ENCODE measurements at regions not wholly inside any gene's neighbourhood (a gene's known extent, or its start where the extent isn't known, plus 50 kb on each side); places are given as distances from the start of the nearest gene placed in this dataset.

- Histone ChIP-seq H3K4me1 (replicated peaks; ENCODE audit: insufficient read depth) (peaks cover 52% of the 10 kb centered on the region), H3K27me3 (ENCODE audit: insufficient read depth, low read depth) (no peaks in the 10 kb centered on the region), H3K9me2 (ENCODE audit: insufficient read depth) (no peaks in the 10 kb centered on the region), H3K4me2 (no peak overlapping the region), H3F3A (ENCODE audit: insufficient read depth, low read depth) (peaks cover 25% of the 10 kb centered on the region; the same call in 1 of the 2 replicates), H2AFZ (no peak overlapping the region), H3K9me3 (ENCODE audit: insufficient read depth, low read depth) (peaks cover 18% of the 10 kb centered on the region), H4K20me1 (ENCODE audit: insufficient read depth) (no peaks in the 10 kb centered on the region), H3K27ac (no peak overlapping the region), H3K36me3 (ENCODE audit: low read depth) (no peaks in the 10 kb centered on the region; the same call in 1 of the 2 replicates), H3K79me2 (ENCODE audit: low read depth) (no peaks in the 10 kb centered on the region), H3K4me3 (no peak overlapping the region)
- intact Hi-C loops (cut with micrococcal nuclease; ENCODE audit: unreplicated experiment): loop anchor here (2.0 to 10.0 kb wide), 4 partner anchors 317 to 1763 kb away; partner anchors contain the start of genes KMT2E and PNPLA8
- no TSS peak for BruUV-seq (replicated peaks)
- no peak for TF ChIP-seq CTCF (conservative IDR thresholded peaks at IDR 0.05)
- ChIA-PET POLR2A (ENCODE audit: unreplicated experiment) (no interaction called here), CTCF (interaction anchor here (1.3 kb wide), 1 partner anchor 601 kb away, joined by 4 read pairs; no protein-coding TSS in a partner anchor)
- DNase-seq: no peak
Measured at GRCh38 chr7:106777674-106778299, 87.3 kb upstream of the PIK3CG start.

GRCh38 chr7:106778656-106779250, 86.3 kb upstream of the PIK3CG start:
- no peak overlapping the region for H2AFZ ChIP-seq
- no peak overlapping the region for H3K4me2 ChIP-seq
- no peaks in the 10 kb centered on the region; the same call in 1 of the 2 replicates for H3K36me3 ChIP-seq (ENCODE audit: low read depth)
- intact Hi-C loops (cut with micrococcal nuclease; ENCODE audit: unreplicated experiment): loop anchor here (2.0 to 10.0 kb wide), 4 partner anchors 318 to 1764 kb away; partner anchors contain the start of genes KMT2E and PNPLA8
- H3K9me2 ChIP-seq (ENCODE audit: insufficient read depth): no peaks in the 10 kb centered on the region
- H3K9me3 ChIP-seq (ENCODE audit: insufficient read depth, low read depth): peaks cover 12% of the 10 kb centered on the region
- no peaks in the 10 kb centered on the region for H4K20me1 ChIP-seq (ENCODE audit: insufficient read depth)
- TF ChIP-seq EZH2 (IDR thresholded peaks at IDR 0.05; ENCODE audit: low read depth): no peak
- TF ChIP-seq CTCF (conservative IDR thresholded peaks at IDR 0.05): no peak
- H3K4me3 ChIP-seq: no peak overlapping the region
- peak overlapping the region; percentile 70 for H3K27ac ChIP-seq
- H3K79me2 ChIP-seq (ENCODE audit: low read depth): no peaks in the 10 kb centered on the region
- no peaks in the 10 kb centered on the region for H3K27me3 ChIP-seq (ENCODE audit: insufficient read depth, low read depth)
- peaks cover 25% of the 10 kb centered on the region; the same call in 1 of the 2 replicates for H3F3A ChIP-seq (ENCODE audit: insufficient read depth, low read depth)
- CTCF ChIA-PET: interaction anchor here (0.8 to 1.3 kb wide), 2 partner anchors 14 to 601 kb away, joined by 3 to 4 read pairs; no protein-coding TSS in a partner anchor
- no TSS peak for BruUV-seq (replicated peaks)
- POLR2A ChIA-PET (ENCODE audit: unreplicated experiment): interaction anchor here (0.5 to 1.2 kb wide), 4 partner anchors 9 to 390 kb away, joined by 3 to 14 read pairs (median 4); partner anchors contain the start of gene HBP1
- H3K4me1 ChIP-seq (replicated peaks; ENCODE audit: insufficient read depth): peaks cover 44% of the 10 kb centered on the region
- peak in 1 of 2 experiments; percentile 10 for DNase-seq

- Histone ChIP-seq H3F3A (ENCODE audit: insufficient read depth, low read depth) (peaks cover 18% of the 10 kb centered on the region; the same call in 1 of the 2 replicates), H3K27ac (peak overlapping the region; percentile 70), H3K27me3 (ENCODE audit: insufficient read depth, low read depth) (no peaks in the 10 kb centered on the region), H4K20me1 (ENCODE audit: insufficient read depth) (no peaks in the 10 kb centered on the region), H3K9me3 (ENCODE audit: insufficient read depth, low read depth) (peaks cover 5% of the 10 kb centered on the region), H3K9me2 (ENCODE audit: insufficient read depth) (no peaks in the 10 kb centered on the region), H3K79me2 (ENCODE audit: low read depth) (no peaks in the 10 kb centered on the region), H3K36me3 (ENCODE audit: low read depth) (no peaks in the 10 kb centered on the region), H3K4me2 (peak overlapping the region; percentile 24; the same call in 1 of the 2 replicates), H3K4me1 (replicated peaks; ENCODE audit: insufficient read depth) (peaks cover 34% of the 10 kb centered on the region), H2AFZ (no peak overlapping the region), H3K4me3 (no peak overlapping the region)
- CTCF ChIA-PET: interaction anchor here (0.6 to 1.2 kb wide), 4 partner anchors 13 to 238 kb away, joined by 3 to 6 read pairs (median 4); no protein-coding TSS in a partner anchor
- POLR2A ChIA-PET (ENCODE audit: unreplicated experiment): interaction anchor here (0.6 to 0.9 kb wide), 6 partner anchors 62 to 721 kb away, joined by 3 to 12 read pairs (median 6); no protein-coding TSS in a partner anchor
- no TSS peak for BruUV-seq (replicated peaks)
- intact Hi-C loops (cut with micrococcal nuclease; ENCODE audit: unreplicated experiment): loop anchor here (1.0 to 10.0 kb wide), 5 partner anchors 120 to 1765 kb away; partner anchors contain the start of genes KMT2E and PNPLA8
- peak; percentile 78 to 88 for DNase-seq
- TF ChIP-seq CTCF (conservative IDR thresholded peaks at IDR 0.05): 0 out of 2 replicates have a peak, but pooled peaks have one; percentile 34
- TF ChIP-seq EZH2 (IDR thresholded peaks at IDR 0.05; ENCODE audit: low read depth): no peak
Measured at GRCh38 chr7:106779877-106780276, 85.2 kb upstream of the PIK3CG start.
